ENCODE measurements at regions not wholly inside any gene's neighbourhood (a gene's known extent, or its start where the extent isn't known, plus 50 kb on each side); places are given as distances from the start of the nearest gene placed in this dataset.

DNA sequence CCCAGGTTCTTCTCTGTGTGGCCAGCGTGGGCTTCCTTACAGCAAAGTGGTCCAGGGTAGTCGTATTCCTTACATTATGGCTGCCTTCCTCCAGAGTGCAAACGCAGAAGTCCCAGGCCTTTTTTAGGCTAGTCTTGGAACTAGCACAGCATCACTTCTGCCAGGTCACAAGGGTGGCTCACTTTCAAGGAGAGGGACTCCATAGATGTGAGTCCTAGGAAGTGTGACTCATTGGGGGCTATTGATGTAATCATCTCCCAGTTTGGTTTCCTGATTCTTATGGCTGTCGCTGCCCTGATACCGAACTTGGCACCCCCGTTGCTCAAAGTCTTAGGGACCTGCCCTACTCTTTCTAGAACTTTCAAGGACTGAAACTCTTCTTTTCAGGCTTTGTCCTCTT is 140.0 kb downstream of the DCK start:
- H3K4me1 ChIP-seq = no peaks in the 10 kb centered on the region
- intact Hi-C loops (cut with DNase I; ENCODE audit: low total_unique reads) = no loop called here
- WGBS, 2 donors = 80 to 91% methylated on average over 6 of the region's 6 CpGs

DNA sequence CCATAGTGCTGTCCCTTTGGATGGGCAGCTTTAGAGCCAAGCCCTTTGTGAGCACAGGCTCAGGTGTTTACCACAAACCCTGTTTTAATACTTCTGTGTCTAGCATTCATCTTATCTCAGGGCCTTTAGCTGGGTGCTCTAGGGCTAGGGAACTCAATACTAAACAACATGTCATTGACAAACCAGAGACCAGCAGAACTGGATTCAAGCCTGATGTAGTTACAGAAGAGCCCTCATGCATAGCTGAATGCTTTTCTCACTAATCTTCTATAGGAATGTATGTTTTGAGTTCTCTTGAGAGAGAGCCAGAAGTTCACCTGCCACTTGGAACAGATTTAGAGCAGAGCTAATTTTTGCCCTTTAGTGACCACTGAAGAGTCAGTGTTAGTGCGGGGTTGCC is 142.6 kb downstream of the DCK start:
- no peaks in the 10 kb centered on the region for H3K4me1 ChIP-seq
- 64% methylated on average over 1 of the region's 1 CpG; no CpG with 5 or more reads in 1 of the 2 donors for WGBS, 2 donors
- intact Hi-C loops (cut with DNase I; ENCODE audit: low total_unique reads) = no loop called here
- TF ChIP-seq, protein P1, sequence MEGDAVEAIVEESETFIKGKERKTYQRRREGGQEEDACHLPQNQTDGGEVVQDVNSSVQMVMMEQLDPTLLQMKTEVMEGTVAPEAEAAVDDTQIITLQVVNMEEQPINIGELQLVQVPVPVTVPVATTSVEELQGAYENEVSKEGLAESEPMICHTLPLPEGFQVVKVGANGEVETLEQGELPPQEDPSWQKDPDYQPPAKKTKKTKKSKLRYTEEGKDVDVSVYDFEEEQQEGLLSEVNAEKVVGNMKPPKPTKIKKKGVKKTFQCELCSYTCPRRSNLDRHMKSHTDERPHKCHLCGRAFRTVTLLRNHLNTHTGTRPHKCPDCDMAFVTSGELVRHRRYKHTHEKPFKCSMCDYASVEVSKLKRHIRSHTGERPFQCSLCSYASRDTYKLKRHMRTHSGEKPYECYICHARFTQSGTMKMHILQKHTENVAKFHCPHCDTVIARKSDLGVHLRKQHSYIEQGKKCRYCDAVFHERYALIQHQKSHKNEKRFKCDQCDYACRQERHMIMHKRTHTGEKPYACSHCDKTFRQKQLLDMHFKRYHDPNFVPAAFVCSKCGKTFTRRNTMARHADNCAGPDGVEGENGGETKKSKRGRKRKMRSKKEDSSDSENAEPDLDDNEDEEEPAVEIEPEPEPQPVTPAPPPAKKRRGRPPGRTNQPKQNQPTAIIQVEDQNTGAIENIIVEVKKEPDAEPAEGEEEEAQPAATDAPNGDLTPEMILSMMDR (IDR thresholded peaks at IDR 0.05) = no peak
- TF ChIP-seq POLR2A (IDR thresholded peaks at IDR 0.05) = no peak
- H3K36me3 ChIP-seq (ENCODE audit: low read depth, missing control alignments) = no peaks in the 10 kb centered on the region
- H3K27ac ChIP-seq = no peak overlapping the region
- H3K4me3 ChIP-seq = no peak overlapping the region
- DNase-seq = no peak
- no peaks in the 10 kb centered on the region for H3K9me3 ChIP-seq
- no peaks in the 10 kb centered on the region for H3K27me3 ChIP-seq

More for the DNA sequence above, 140.0 kb downstream of the DCK start:
- DNase-seq = no peak
- Histone ChIP-seq H3K4me3 (no peak overlapping the region), H3K9me3 (no peaks in the 10 kb centered on the region), H3K36me3 (ENCODE audit: low read depth, missing control alignments) (no peaks in the 10 kb centered on the region), H3K27me3 (no peaks in the 10 kb centered on the region), H3K27ac (no peak overlapping the region)
- TF ChIP-seq, protein P1 (IDR thresholded peaks at IDR 0.05) = no peak
- TF ChIP-seq POLR2A (IDR thresholded peaks at IDR 0.05) = no peak

DNA sequence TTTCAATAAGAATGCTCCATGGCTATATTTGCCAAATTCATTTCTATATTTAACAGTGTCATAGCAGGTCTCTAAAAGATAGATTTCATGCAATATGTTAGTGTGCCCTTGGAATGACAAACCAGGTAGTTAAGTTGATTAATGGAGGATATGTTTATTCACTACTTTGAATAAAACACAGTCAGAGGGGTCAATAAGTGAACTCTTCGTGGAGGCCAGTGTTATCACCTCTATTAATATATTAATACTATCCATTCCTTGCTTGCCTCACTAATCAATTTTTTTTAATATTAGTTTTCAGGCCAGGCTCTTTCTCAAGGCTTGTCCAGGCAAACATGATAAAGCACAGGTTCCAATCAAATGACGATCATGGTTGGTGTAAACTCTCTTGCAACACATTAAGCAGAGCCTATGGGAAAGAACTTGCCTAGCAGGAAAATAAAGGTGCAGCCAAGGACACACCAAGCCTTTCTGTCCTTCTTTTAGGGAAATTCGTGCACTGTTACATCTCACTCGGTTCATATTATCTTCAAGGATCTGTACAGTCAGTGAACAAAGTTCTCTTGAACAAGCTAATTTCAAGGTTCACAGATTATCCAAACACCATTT is 144.7 kb downstream of the DCK start:
- no peak for DNase-seq
- Histone ChIP-seq H3K36me3 (ENCODE audit: low read depth, missing control alignments) (no peaks in the 10 kb centered on the region), H3K27me3 (no peaks in the 10 kb centered on the region), H3K4me1 (no peaks in the 10 kb centered on the region), H3K27ac (no peak overlapping the region), H3K4me3 (no peak overlapping the region), H3K9me3 (no peaks in the 10 kb centered on the region)
- whole genome bisulfite sequencing, 2 donors = 44 to 65% methylated on average over 4 of the region's 4 CpGs
- intact Hi-C loops (cut with DNase I; ENCODE audit: low total_unique reads) = no loop called here
- TF ChIP-seq, protein P1 (IDR thresholded peaks at IDR 0.05) = no peak
- TF ChIP-seq POLR2A (IDR thresholded peaks at IDR 0.05) = no peak

DNA sequence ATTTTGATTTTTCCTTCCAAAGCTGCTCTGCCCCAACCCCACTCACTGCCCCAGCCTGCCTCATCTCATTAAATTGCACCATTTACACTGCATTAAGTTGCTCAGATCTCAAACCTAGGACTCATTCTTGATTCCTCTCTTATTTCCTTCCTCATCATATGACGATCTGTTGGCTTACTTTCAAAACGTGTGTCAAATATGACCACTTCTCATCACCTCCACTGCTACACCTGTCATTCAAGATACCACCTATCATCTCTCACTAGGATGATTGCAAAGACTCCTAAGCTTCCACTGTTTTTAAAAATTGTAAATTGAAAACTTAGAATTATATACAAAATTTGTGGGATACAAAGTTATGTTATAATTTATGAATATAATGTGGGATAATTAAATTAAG is 147.1 kb downstream of the DCK start:
- no peak overlapping the region for H3K4me3 ChIP-seq
- H3K36me3 ChIP-seq (ENCODE audit: low read depth, missing control alignments) = no peaks in the 10 kb centered on the region
- intact Hi-C loops (cut with DNase I; ENCODE audit: low total_unique reads) = no loop called here
- H3K9me3 ChIP-seq = no peaks in the 10 kb centered on the region
- TF ChIP-seq POLR2A (IDR thresholded peaks at IDR 0.05) = no peak
- TF ChIP-seq, protein P1 (IDR thresholded peaks at IDR 0.05) = no peak
- H3K27me3 ChIP-seq = no peaks in the 10 kb centered on the region
- no peaks in the 10 kb centered on the region for H3K4me1 ChIP-seq
- no peak for DNase-seq
- H3K27ac ChIP-seq = no peak overlapping the region
- WGBS, 2 donors = 81% methylated on average over 2 of the region's 2 CpGs

DNA sequence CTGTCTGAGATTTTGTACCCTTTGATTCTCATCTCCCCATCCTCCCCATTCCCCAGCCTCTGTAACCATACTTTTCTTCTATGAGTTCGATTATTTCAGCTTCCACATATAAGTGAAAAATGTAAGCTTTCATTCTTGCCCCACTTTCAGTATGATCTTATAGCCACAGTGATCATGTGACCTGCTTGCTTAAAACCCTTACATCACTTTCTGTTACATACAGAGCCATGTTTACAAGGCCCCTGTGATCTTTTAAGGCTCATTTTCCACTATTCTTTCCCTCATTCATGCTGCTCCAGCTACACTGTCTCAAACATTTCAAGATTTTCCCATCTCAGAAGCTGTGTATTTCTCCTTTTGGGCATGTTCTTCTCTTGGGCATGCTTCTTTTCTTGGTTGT is 147.7 kb downstream of the DCK start:
- Histone ChIP-seq H3K9me3 (no peaks in the 10 kb centered on the region), H3K27ac (no peak overlapping the region), H3K4me3 (no peak overlapping the region), H3K36me3 (ENCODE audit: low read depth, missing control alignments) (no peaks in the 10 kb centered on the region), H3K4me1 (no peaks in the 10 kb centered on the region), H3K27me3 (no peaks in the 10 kb centered on the region)
- intact Hi-C loops (cut with DNase I; ENCODE audit: low total_unique reads) = no loop called here
- no peak for TF ChIP-seq POLR2A (IDR thresholded peaks at IDR 0.05)
- TF ChIP-seq, protein P1 (IDR thresholded peaks at IDR 0.05) = no peak
- no peak for DNase-seq
- 84 to 86% methylated on average over 1 of the region's 1 CpG for WGBS, 2 donors
